Stimulated activated CD8-positive, alpha-beta memory T cell treated with anti-CD3 and anti-CD28 coated beads, Interleukin-4, amount 100 ng/mL, for 48 hours (primary cell): ENCODE measurements at regions not wholly inside any gene's neighbourhood (a gene's known extent, or its start where the extent isn't known, plus 50 kb on each side); places are given as distances from the start of the nearest gene placed in this dataset.
"Not testable (repeated sequence)": the region's sequence is repeated elsewhere in the genome, so short reads cannot be mapped to it uniquely, and the experiment has no call there.

ENCODE experiments used
- DNase-seq: peaks from one replicate; pipeline ENCODE4 v3.0.0-alpha.2; 2020

DNA sequence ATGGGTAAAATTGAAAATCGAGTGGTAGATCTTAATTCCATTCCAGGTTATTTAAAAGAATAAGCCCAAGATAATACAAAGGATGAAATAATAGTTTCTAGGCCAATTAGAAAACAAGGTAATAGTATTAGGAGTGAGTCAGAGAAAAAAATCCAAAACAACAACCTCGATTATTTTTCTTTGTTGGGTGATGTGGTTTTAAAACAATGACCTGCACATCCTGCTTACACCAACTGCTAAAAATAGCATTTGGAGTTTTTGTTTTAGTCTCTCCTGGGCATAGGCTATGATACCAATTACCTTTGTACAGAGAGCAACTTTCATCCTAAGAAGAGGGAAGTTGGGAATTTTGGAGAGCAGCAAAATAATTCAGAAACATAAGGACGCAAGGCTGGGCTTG lies 101.7 kb upstream of the MYO10 start:
- no peak for DNase-seq

DNA sequence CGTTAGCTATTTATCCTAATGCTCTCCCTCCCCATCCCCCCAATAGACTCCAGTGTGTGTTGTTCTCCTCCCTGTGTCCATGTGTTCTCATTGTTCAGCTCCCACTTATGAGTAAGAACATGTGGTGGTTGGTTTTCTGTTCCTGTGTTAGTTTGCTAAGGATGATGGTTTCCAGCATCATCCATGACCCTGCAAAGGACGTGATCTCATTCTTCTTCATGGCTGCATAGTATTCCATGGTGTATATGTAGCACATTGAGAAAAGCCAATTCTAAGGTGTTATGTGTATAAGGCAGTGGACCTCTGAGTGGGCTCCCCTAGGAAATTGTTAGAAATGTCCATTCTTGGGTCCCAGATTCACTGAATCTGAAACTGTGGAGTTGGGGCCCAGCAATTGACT lies 103.1 kb upstream of the MYO10 start:
- DNase-seq, result no peak

DNA sequence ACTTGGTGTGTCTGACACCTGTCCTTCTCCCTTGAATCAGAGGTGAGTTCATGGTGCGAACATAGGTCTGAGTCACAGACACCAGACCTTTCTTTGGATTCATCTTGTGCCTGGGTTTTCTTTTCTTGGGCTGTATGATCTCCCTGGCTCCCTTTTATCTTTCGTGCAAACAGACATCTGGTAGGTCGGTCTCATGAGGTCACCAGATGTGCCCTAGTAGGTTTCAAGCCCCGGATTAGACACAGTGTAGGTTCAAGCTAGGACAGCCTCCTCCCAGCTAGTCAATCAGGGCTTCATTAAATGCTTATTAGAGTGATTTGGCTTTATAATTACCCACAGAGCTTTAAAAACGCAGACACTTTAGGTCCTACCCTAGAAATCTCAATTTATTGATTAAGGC lies 106.0 kb upstream of the MYO10 start:
- no peak for DNase-seq

DNA sequence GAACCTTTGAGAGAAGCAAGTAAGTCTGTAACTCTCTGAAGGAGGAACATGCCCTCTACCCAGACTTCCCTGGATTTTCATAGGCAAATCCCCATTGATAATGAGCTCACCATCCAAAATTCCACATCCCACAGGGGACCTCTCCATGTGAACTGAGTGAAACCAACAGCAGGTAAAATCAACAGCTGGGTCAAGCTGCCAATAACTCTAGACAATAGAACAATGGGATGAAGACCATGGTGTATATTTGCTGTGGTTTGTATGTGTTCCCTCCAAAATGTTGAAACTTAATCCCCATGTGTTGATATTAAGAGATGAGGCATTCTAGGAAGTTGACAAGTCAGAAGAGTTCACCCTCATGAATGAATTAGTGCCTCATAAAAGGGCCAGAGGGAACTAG lies 110.2 kb upstream of the MYO10 start:
- DNase-seq, result no peak

DNA sequence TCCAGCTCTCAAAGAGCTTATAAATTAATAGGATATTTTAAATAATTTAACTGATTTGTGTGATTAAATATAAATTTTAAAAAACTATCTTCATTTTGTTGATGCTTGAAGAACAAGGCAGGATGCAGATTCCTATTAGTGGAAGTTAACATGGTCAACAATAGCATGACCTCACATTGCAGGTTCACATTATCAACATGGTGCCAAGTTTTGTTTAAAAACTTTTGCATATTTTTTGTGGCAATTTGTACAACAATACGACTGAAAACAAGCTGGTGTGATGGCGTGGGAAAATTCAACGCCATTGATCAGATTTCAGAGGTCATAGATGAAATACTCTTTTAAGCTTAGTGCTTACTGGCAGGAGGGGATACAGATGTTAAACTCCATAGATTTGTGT lies 114.1 kb upstream of the MYO10 start:
- DNase-seq, result no peak

DNA sequence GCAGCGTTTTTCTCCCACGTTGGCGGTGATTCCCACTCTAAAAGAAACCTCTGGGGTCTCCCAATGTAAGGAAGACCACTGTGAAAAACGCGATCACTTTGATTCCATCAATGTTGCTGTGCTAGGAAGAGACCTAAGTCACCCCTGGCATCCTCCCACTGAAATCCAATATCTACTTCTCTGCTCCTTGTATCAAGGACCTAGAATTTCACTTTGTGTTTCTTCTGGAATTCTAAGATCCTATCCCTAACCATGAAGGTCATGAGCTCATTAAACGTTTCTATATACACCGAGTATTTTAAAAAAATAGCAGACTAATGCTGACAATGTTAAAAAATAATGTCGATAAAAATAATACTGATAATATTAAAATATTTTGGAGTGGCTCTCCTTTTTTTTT lies 118.8 kb upstream of the MYO10 start:
- no peak for DNase-seq

DNA sequence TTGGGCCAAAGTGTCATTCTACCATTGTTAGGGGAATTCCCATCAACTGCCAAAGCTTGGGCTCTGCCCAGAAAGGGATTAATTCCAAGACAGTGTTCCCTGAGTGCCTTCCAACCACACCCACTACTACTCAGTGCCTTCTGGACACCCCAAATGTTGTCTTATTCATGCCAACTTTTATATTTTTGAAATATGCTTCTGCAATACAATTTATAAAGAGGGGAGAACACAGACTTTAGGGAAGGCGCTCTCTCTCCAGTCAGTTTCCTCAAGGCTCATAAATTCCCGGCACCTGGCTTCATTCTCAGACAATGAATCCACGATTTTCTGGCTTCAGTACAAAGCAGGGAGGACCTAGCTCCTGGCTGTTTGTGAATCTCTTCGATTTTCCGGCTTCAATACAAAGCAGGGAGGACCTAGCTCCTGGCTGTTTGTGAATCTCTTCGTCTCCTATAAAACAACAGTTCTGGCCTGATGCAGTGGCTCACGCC lies 120.1 kb upstream of the MYO10 start:
- DNase-seq, result no peak

DNA sequence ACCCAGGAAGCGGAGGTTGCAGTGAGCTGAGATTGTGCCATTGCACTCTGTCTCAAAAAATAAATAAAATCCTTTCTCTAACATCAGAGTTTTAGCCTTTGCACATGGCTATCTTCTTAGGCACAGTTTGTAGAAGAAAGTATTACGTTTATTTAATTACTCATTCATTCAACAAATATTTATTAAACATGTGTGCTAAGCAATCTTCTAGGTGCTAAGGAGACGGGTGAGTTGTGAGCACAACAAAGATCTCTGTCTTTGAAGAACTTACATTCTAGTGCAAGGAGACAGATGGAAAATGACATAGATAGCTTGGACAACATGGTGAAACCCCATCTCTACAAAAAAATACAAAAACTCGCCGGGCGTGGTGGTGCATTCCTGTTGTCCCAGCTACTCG lies 122.3 kb upstream of the MYO10 start:
- DNase-seq, result no peak

DNA sequence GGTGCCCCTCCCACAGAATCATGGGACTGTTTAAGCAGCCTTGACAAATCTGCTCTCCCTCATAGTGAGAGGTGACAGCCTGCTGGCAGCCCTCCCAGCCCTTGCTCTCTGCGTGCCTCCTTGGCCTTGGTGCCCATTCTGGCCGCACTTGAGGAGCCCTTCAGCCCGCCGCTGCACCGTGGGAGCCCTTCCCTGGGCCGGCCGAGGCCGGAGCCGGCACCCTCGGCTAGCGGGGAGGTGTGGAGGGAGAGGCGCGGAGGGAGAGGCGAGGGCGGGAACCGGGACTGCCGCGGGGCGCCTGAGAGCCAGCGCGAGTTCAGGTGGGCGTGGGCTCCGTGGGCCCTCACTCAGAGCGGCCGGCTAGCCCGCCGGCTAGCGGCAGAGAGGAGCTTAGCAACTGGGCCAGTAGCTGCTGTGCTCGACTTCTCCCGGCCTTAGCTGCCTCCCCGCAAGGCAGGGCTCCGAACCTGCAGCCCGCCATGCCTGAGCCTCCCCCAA lies 125.9 kb upstream of the MYO10 start:
- DNase-seq, result no peak

DNA sequence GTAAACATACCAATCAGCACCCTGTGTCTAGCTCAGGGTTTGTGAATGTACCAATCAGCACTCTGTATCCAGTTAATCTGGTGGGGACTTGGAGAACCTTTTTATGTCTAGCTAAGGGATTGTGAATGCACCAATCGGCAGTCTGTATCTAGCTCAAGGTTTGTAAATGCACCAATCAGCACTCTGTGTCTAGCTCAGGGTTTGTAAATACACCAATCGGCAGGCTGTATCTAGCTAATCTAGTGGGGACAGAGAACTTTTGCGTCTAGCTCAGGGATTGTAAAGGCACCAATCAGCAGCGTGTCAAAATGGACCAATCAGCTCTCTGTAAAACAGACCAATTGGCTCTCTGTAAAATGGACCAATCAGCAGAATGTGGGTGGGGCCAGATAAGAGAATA lies 126.7 kb upstream of the MYO10 start:
- DNase-seq, result not testable (repeated sequence)

DNA sequence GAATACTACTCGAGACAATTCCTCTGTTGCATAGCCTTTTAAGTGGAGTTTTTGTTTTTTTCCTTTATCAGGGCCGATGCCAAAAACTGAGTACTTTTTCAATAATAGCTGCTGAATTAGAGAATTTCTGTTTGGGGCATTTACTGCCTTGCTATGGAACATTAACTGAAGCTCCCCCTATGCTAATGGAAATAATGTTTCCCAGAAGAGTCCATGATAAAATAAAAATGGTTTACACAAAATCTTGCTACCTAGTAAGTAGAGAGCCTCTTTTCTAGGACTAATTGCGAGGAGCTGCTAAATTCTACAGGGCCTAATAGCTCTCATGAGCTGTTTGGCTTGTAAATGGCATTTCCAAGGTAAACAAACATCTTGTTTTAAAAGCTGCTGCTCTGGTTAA lies 128.2 kb upstream of the MYO10 start:
- no peak for DNase-seq

DNA sequence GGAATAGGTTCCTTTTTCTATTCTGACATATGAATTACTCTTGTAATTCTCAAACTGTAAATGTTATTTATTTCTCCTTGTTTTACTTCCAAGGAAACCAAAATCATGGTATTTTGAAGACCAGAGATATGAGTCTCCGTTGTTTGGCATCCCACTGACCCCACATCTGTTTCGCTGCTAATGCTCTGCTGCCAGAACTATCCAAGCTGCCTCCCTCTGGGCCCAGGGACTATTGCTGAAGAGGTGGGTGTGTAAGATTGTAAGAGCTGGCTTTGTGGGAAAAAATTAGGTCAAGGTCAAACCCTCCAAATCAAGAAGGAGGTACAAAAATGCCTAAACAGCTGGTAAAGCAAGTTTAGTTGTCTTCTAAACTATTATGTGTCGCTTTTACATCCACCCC lies 129.4 kb upstream of the MYO10 start:
- DNase-seq, result no peak

DNA sequence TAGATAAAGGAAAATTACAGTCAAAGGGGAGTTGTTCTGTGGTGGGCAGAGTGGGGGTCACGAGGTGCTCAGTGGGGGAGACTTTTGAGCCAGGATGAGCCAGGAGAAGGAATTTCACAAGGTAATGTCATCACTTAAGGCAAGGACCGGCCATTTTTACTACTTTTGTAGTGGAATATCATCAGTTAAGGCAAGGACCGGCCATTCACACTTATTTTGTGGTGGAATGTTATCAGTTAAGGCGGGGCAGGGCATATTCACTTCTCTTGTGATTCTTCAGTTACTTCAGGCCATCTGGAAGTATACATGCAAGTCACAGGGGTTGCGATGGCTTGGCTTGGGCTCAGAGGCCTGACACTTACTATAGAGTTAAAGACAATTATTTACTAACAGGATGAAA lies 129.9 kb upstream of the MYO10 start:
- not testable (repeated sequence) for DNase-seq

DNA sequence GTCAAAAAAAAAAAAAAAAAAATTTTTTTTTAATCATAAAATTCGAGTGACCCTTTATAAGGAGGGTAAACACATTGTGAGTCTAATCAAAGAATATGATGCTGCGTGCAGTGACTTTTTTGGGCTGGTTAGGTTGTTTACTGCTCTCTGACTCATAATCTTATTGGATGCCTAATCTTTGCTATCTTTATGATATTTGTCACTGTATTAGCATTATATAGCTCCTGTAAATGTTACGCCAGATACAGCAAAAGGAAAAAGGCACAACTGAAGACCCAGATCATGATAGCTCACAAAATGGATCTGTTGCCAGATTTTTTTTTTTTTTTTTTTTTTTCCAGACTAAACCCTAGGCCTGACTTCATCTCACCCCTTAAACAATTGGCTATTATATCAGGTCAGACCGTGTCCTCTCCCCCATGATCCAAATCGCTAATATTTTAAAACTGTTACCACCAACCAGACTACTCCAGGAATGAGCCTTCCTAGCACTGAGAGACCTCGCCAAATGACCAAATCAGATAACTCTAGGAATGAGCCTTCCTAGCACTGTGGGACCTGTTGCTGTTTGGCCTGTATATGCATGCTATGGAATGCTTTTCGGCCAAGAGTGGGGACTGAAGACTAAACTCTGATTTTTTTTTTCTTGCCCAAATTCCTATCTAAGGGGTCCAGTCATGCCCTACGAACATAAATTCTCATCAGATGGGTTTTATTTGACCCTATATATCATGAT lies 131.7 kb upstream of the MYO10 start:
- DNase-seq, result no peak

DNA sequence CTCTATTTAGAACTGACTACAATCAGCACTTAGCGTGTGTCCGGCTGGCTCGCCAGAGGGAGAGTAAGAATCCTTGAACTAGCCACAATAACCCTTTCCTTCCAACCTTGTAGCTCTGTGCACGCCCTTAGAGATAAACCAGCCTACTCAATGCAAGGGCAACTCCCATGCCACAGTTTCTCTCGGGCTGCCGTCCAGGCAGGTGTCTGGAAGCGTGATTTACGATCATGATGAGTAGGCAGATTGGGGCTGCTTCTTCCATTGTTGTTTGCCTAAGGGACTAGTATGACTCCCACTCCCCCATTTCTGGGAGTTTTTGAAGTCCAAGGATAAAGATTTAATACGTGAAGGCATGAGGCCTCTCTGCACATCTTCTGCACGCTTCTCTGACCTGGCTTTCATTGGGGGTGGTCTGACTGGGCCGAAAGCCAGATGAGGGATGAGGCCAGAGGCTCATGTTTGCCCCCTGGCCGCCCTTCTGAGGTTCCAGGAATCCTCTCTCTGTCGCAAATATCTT lies 134.0 kb upstream of the MYO10 start:
- DNase-seq, result no peak

DNA sequence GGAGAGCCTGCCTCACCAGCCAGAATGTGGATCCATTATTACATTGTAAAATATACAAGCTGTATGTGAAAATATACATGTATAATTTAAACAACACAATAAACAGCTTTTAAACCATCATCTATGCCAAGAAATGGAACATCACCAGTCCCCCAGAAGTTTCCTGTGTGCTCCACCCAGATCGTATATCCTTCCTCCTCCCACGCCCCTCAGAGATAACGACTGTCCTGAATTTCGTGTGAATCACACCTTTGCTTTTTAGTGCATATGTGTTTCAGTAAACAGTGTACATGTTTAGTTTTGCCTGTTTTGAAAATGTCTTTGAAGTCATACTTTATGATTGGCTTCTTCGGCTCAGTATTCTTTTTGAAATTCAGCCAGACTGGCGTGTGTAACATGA lies 134.6 kb upstream of the MYO10 start:
- DNase-seq, result no peak

DNA sequence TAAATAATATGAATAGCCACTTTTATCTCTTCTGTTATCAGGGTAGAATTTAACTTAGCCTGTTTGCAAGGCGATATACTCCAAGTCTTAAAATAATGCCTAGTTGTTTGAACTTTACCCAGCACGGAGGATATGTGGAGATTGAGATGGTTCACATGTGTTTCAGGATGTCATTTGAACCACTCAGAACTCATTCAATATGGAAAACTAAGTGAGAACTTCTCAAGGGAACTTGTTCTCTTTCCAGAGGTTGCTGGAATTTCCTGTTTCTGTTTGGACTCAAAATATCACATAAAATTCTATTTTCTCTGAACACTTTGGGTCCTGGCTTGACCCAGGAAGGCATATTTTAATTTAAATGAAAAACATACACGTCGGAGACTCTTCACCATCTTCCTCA lies 139.1 kb upstream of the MYO10 start:
- no peak for DNase-seq

DNA sequence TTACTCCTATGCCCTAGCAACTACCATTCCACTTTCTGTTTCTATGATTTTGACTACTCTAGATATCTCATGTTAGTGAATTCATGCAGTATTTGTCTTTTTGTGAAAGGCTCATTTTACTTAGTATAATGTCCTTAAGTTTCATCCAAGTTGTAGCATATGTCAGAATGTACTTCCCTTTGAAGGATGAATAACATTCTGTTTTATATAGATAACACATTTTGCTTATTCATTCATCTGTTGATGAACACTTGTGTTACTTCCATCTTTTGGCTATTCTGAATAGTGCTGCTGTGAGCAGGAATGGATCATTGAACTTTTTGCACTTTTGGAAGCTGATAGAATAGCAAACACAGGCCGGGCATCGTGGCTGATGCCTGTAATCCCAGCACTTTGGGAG lies 140.2 kb upstream of the MYO10 start:
- no peak for DNase-seq

DNA sequence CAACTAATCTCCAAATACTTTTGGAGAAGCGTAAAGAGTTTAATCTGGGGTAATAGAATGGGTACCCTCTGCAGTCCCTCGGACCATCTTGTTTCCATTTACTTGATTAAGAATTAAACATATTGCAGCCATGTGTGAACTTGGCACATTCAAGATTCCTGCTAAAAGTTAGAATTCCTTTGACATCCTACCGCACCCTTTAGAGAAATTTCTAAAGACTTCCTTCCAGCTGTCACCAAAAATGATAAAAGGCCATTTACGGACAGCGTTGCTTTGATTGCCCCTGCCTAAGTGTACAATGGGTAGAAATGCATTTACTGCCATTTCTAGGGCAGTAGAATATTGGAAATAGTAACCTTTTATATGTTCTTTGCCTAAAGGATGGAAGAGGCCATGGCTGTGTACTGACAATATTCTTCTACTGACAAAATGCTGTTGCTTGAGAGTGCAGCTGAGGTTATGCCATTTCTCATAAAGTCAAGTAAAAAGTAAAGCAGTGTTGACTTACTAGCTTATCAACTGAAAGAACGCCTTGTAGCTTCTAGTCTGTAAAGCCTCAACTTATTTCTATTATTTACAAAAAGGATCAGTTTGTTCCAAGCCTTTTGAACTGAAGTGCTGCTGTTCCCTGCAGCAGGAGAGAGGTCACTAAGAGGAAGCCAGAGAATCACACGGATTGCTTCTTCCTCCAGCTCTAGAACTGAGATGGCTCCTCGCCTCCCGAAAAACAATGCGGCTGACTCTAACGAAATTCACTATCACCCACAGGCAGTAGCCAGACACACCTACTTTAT lies 139.8 kb upstream of the BASP1 start:
- DNase-seq, result no peak

DNA sequence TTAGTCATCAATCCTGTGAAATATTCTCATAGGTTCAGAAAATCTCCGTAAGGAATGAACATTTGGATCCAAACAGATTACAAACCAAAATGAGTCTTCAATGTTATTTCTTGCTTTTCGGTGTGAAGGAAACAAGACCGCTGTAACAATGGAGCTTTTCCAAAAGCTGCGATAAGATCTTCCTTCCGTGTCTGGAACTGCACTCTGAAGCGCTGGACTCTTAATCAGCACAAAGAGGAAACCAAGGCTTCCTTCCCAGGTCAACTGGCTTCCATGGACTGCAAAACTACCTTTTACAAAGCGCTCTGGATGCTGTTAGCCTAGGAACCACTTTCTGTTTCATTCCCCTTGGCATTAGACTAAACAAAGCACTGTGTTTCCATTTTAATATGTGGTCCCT lies 137.9 kb upstream of the BASP1 start:
- DNase-seq, result no peak

DNA sequence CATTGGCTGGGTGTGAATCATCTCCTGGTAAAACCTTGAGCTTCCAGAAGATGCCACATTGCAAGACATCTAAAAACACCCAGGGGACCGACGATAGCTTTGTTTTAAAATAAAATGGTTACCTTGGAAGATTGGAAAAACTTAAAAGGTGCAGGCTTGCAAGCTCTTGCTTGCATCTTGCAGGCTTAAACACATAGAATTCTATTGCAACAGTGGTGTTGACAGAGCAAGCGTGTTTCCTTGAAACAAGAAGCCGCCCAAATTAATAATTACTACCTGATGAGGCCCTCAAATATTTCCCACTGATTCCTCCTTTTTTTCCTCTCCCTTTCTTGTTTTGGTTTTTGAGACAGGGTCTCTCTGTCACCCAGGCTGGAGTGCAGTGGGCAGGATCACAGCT lies 137.1 kb upstream of the BASP1 start:
- DNase-seq, result no peak

DNA sequence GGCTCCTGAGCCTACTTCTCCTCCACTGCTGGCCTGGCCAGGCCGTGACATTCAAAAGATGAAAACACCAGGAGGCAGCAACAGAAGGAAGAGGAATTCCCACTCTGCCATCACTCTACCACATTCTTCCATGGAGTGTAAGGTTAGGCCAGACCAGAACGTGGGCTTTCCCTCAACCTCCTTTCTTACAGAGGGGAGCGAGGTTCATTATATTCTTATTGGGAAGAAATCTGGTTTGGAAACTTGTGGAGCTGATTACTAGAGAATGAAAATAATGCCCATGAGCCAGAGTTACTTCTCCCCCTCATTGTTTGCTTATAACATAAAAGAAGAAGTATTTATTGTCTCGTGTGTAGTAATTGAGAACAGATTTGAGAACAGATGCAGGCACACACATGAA lies 136.3 kb upstream of the BASP1 start:
- no peak for DNase-seq

DNA sequence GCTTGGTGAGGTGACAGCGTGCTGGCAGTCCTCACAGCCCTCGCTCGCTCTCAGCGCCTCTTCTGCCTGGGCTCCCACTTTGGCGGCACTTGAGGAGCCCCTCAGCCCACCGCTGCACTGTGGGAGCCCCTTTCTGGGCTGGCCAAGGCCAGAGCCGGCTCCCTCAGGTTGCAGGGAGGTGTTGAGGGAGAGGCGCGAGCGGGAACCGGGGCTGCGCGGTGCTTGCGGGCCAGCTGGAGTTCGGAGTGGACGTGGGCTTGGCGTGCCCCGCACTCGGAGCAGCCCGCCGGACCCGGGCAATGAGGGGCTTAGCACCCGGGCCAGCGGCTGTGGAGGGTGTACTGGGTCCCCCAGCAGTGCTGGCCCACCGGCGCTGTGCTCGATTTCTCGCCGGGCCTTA lies 134.2 kb upstream of the BASP1 start:
- DNase-seq, result not testable (repeated sequence)

DNA sequence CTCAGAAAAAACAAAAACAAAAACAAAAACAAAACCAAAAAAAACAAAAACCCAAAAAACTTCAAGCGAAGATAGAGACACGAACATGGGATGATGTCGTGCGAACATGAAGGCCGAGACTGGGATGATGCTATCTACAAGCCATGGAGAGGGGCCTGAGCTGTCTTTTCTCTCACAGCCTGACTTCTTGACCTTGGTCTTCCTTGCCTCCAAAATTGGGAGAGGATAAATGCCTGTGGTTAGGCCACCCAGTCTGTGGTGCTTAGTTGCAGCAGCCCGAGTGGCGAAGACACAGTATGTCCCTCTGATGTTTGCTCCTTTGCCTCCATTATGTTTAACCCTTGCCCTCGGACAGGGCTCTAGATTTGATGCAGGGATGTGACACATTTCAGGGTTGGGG lies 130.4 kb upstream of the BASP1 start:
- DNase-seq, result no peak
